HG03521 (cell line): ENCODE measurements at regions not wholly inside any gene's neighbourhood (a gene's known extent, or its start where the extent isn't known, plus 50 kb on each side); places are given as distances from the start of the nearest gene placed in this dataset.
"Not testable (repeated sequence)": the region's sequence is repeated elsewhere in the genome, so short reads cannot be mapped to it uniquely, and the experiment has no call there.

Experiments
- ATAC-seq: cut with Tn5 transposase; IDR thresholded peaks from one replicate; pipeline ENCODE4 v1.9.1; 2021; ENCODE audit warnings: mild to moderate bottlenecking, moderate library complexity; ENCODE audit not compliant: unreplicated experiment

DNA sequence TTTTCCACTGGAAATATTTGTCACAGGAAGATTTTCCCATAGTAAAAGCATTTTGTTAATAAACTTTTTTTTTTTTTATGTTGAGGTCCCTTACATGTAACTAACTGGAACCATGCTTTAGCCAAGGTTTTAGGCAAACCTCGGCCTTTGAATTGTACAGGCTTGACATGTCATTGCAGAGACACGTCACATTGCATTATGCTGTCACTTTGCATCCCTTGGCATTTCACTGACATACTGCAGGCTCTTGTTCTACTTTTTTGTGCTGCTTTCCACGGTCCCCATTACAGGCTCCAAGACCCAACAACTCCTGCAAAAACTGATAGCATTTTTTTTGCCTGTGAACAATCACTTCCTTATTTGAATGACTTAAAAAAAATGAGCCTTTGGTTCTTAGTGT, 724.3 kb downstream of the TTLL7 start:
- not testable (repeated sequence) for ATAC-seq

DNA sequence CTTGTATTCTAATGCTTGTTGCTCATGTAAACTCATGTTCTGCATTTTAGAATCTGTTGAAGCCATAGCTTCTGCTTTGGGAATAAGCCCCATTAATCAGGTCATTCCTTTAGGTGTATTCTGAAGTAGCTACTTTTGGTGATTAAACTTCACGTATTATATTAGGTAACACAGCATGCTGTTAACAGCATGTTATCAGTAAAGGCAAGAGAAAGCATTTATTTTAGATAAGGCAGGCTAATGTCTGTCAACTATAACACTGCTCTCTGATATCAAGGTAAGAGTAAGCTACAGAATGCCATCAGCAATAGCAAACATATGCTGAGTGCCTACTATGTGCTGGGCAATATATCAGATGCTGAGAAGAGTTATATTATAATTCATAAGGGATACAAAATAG, 726.4 kb downstream of the TTLL7 start:
- ATAC-seq, result not testable (repeated sequence)

DNA sequence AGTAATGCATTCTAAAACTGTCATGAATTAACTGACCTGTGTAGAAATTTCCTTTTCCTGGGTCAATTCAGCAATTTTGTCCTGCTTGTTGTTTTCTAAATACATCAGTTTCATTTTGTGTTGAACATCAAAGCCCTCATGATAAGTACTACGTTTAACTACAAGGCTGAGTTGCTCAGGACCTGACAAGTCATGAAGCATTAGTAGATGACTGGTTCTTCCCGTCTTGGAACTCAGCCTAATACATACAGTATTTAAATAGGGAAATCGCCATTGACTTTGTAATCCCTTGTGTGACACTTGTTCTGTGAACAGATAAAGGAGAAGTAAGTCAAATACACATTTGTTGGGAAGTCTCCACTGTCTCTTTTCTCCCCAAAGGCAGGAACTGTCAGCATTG, 727.1 kb downstream of the TTLL7 start:
- ATAC-seq, result not testable (repeated sequence)

DNA sequence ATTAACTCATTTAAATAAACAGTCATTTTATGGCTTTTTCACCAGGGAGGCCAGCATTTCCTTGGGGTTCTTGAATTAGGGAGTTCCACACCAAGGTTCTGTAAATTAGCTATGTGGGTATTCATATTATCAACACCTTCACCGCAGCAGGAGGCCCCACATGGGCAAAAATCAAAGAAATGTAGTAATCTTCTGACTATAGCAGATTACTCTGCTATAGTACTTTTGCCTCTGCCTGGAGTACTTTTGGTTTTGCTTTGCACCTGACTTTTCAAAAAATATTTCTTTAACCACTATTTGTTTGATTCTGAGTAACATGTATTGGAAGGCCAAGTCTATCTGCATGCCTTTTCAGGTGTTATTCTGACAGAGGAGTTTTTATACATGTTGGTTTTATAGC, 728.1 kb downstream of the TTLL7 start:
- not testable (repeated sequence) for ATAC-seq

DNA sequence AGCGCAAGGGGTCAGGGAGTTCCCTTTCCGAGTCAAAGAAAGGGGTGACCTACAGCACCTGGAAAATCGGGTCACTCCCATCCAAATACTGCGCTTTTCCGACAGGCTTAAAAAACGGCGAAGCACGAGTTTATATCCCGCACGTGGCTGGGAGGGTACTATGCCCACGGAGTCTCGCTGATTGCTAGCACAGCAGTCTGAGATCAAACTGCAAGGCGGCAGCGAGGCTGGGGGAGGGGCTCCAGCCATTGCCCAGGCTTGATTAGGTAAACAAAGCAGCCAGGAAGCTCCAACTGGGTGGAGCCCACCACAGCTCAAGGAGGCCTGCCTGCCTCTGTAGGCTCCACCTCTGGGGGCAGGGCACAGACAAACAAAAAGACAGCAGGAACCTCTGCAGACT, 735.1 kb downstream of the TTLL7 start:
- not testable (repeated sequence) for ATAC-seq

DNA sequence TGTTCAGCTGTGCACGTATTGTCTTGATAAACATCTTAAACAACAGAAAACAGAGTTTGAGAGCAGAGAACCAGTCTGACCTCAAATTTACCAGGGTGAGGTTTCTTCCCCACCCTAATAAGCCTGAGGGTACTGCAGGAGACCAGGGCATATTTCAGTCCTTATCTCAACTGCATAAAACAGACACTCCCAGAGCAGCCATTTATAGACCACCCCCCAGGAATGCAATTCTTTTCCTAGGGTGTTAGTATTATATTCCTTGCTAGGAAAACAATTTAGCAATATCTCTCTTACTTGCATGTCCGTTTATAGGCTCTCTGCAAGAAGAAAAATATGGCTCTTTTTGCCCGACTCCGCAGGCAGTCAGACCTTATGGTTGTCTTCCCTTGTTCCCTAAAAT, 747.2 kb downstream of the TTLL7 start:
- ATAC-seq, result not testable (repeated sequence)

DNA sequence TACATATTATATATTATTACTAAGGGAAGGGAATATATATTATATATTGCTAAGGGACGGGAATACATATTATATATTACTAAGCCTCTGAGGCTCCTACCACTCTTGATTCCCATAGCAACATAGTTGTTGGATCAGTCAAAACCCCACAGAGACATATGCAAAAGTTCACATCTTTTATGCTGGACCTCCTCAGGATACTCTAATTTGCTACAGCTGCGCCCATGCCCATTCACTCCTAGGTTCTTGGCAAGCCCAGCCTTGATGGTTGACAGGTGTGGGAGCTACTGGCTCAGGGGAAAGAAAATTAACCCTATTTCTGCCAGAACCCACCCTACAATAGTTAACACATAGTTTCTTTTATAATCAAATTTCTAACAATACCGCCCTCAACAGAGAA, 752.2 kb downstream of the TTLL7 start:
- ATAC-seq, result not testable (repeated sequence)

DNA sequence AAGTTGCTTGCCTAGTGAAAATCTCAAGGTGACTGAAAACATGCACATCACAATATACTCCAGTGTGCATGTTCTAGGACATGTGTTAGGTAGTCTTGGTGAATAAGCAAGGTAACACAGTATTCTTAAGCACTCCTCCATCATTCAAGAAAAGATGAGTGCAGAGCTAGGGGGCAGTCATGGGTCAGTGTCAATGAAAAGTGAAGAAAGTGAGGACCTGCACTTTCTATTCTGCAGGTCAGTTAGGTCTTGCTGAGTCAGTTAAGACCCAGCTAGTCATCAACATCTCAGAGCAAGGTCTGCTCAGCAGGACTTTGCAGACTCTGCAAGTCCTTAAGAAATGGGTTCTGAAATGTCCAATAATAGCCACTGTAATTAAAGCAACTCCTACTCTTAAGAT, 754.1 kb downstream of the TTLL7 start:
- ATAC-seq, result not testable (repeated sequence)

DNA sequence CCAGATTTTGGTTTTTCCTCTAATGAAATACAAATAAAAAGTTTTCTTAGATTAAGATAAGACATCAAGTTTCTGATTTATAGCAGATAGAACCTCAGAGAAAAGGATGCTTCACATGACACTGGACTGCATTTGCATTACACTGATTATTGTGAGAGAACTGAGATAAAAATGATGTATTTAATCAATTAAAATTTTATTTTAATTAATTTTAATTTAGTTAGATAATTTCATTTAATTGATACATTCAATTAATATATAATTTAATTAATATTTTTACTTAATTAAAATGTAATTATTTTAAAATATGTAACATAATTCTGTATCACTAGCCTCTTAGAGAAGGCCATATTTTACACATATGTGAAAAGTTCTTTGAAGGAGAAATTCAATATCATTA, 759.4 kb downstream of the TTLL7 start:
- ATAC-seq, result not testable (repeated sequence)

DNA sequence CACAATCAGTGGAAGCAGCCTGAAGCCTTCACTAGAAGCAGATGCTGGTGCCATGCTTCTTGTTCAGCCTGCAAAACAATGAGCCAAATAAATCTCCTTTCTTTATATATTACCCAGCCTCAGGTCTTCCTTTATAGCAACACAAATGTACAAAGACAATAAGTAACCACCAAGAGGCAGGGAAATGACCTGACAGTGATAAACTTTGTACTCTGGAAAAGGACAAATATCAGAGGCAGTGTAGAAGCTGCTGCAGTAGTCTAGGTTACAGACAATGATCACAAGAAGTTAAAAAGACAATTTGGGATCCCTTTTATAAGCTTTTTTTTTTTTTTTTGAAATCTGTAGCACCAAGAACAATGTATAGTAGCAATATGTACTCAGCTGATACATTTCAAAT, 760.3 kb downstream of the TTLL7 start:
- not testable (repeated sequence) for ATAC-seq

DNA sequence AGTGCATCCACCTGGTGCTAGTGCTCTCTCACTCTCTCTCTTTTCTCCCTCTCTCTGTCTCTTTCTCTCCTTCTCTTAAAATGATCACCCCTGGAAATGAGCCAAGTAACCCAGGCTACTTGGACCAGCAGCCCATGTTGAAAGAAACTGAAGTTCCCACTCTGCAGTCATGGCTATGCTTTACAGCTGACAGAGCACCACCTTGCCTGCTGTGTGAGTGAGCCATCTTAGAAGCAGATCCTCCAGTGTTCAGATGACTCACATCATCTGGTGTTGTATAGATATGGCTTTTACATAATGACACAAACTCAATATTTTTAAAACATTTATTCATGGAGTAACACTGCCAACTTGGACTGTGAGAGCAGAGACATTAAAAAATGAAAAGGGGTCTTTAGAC, 779.1 kb downstream of the TTLL7 start:
- ATAC-seq, result not testable (repeated sequence)

DNA sequence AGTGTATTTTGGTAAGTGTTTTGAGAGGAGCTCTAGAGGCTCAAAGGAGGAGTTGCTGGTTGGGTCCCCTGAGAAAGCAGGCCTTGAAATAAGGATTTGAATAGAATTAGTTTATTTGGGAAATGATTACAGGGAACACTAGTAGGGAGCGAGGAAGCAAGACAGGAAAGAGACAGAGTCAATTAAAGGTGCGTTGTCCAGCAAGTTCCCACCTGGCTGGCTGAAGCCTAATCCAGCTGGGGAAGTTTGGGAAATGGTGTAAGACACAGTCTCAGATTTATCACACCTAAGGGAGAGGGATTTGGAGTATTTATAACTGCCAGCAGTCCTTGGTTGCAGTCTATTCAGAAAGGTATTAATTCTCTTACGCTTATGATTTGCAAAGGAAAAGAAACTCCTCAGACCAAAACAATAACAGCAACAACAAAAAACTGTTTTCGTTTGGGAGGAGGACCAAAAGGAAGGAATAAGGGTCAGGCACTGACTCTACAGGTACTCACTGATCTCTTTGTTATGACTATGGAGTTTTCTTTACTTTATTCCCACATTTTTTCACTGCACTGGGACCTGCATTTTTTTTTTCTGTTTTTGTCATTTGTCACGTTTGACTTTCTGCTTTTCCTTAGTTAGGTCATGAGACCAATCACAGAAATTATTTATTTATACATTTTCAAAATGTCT, 780.8 kb downstream of the TTLL7 start:
- not testable (repeated sequence) for ATAC-seq

DNA sequence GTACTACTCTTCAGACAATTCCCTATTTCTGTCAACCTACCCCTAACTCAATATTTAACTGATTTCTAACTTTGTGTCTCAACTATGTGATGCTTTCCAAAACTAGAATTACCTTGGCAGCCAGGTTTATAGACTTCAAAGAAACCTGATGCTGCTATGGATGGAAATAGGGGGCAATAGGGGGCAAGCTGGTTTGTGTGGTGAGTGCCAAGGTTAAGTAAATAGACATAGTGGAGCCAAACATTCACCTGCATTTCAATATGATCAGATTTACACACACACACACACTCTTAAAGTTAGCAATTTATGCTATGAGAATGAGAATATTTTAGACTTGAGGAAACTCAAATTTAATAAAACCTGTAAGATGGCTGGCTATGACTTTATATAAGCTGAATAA, 784.6 kb downstream of the TTLL7 start:
- ATAC-seq, result not testable (repeated sequence)

DNA sequence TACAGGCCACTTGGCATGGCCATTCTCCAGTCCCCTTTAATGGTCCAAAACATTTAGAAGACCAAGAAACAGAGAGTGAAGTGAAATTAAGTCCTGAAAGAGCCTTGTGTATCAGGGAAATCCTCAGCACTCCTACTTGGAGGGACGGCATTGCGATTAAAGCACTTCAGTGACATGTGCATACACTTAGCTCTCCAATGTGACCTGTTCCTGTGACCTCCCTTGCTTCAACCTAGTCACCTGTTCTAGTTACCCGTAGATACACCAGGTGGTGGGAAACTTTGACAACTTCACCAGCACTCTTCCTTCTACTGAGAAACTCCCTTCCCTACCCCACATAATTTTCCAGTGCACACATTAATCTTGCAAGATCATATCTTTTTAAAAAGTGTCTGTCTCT, 785.3 kb downstream of the TTLL7 start:
- not testable (repeated sequence) for ATAC-seq

DNA sequence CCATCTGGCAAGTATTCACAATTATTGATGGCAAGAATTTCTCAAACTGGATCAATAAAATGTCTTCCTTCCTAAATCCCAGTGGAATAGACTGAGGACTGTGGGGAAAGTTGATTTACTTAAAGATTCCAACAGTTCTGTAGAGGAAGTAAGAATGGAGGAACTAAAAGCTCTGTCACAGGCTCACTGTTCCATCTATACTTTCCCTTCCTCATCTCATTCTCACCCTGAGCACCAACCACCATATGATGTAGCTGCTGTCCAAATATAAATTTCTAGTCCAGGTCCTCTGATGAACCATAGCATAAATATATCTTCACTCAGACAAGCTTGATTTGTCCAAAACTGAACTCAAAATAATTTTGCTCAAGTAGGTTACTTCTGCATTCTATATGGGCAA, 786.9 kb downstream of the TTLL7 start:
- not testable (repeated sequence) for ATAC-seq

DNA sequence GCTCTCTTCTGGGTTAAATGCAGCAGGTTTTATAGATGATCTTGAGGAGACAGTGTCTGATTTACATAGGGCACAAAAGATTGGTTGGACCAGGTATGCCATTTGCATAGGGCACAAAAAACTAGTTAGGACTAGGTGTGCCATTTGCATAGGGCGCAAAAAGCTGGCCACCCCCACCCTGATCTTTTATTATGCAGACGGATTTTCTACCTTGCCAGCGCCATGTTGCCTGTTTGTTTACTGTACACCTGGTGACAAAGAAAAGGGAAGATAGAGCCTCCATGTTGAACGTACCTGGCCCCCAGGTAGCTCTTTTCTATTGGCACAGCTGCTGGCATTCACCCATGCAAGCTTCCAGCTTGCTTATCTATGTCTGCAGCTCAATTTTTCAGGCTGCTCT, 790.4 kb downstream of the TTLL7 start:
- not testable (repeated sequence) for ATAC-seq

DNA sequence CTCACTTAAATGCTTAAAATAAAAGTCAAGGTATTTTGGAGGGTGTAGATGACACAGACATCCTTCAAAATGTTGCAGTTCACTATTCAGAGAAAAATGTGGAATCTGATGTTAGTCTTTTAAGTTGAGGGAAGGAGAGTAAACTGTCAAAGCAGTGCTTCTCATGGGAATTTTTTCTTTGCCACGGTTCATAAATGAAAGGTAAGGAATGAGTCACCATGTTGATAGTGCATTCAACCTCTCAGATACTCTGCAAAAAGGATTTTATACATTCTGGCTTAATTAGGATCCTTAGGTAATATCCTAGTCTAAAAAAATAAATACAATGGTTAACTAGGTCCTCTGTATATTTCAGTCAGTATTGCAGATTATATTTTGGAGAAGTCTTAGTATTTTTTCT, 804.3 kb downstream of the TTLL7 start:
- not testable (repeated sequence) for ATAC-seq

DNA sequence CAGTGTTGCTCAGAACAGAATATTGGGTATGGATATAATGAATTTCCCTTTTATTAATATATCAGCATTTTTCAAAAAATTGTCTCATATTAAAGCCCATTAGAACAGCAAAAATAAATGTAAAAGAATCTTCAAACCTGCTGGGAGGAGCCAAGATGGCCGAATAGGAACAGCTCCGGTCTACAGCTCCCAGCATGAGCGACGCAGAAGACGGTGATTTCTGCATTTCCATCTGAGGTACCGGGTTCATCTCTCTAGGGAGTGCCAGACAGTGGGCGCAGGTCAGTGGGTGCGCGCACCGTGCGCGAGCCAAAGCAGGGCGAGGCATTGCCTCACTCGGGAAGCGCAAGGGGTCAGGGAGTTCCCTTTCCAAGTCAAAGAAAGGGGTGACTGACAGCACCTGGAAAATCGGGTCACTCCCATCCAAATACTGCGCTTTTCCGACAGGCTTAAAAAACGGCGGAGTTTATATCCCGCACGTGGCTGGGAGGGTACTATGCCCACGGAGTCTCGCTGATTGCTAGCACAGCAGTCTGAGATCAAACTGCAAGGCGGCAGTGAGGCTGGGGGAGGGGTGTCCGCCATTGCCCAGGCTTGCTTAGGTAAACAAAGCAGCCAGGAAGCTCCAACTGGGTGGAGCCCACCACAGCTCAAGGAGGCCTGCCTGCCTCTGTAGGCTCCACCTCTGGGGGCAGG, 816.8 kb downstream of the TTLL7 start:
- not testable (repeated sequence) for ATAC-seq

DNA sequence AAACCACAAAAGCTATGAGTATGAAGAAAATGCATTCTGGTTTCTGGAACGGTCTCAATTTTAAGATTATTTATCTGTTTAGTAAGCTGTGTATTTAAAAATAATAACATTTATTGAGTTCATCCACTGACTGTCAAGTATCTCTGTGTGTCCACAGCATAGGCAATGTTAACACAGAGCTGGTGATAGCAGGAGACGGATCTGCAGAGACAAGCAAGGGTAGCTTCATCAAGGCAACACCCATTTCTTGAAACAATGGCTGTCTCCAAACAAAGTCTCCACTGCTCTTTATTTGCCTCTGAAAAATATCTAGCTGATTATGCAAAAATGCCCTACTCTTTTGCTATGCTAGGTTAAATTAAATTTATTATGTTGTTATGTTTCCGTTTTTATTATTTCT, 818.3 kb downstream of the TTLL7 start:
- not testable (repeated sequence) for ATAC-seq

DNA sequence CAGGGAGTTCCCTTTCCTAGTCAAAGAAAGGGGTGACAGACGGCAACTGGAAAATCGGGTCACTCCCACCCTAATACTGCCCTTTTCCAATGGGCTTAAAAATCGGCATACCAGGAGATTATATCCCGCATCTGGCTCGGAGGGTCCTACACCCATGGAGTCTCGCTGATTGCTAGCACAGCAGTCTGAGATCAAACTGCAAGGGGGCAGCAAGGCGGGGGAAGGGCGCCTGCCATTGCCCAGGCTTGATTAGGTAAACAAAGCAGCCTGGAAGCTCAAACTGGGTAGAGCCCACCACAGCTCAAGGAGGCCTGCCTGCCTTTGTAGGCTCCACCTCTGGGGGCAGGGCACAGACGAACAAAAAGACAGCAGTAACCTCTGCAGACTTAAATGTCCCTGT, 831.3 kb downstream of the TTLL7 start:
- ATAC-seq, result not testable (repeated sequence)

DNA sequence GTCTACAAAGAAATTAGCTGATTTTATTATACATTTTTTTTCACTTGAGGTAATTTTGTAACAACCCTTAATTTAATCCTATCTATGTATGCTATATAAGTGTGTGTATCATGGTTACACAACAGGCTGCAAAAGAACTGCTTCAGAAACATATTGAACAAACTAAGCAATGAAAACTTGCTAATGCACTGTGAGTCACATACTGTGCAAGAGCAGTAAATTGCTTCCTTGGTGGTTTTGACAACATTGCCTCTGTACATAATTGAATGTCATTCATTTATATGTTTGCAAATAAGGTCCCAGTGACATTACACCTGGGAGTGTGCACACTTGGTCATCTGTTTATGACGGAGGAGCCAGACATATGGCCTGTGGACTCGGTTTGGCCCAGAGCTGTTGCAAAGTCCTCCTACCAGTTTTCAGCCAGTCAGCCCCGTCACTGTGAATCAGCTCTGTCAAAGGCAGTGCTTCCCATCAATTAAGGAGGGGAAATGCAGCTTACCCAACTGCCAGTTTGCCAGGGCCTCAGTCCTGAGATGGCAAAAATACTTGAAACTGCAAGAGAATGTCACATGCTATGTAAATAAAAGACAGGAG, 835.0 kb downstream of the TTLL7 start:
- not testable (repeated sequence) for ATAC-seq

DNA sequence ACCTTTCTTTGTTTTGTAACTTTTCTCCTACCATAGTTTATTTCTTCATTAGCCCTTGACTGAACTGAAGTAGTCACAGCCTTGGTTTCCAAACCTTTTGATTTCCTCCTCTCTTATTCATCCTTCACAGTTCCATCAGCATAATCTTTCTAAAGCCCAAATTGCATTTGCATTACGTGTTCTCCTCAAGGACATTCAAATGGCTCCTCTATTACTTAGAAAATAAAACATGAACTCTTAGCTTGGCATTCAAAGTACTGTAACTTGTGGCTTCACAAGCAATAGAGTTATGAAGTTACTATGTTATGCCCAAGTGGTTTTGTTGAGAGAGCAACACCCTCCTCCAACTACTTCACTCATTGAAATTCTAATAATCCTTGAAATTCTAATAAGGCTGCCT, 840.0 kb downstream of the TTLL7 start:
- ATAC-seq, result not testable (repeated sequence)
